ENCODE measurements at regions not wholly inside any gene's neighbourhood (a gene's known extent, or its start where the extent isn't known, plus 50 kb on each side); places are given as distances from the start of the nearest gene placed in this dataset.

DNA sequence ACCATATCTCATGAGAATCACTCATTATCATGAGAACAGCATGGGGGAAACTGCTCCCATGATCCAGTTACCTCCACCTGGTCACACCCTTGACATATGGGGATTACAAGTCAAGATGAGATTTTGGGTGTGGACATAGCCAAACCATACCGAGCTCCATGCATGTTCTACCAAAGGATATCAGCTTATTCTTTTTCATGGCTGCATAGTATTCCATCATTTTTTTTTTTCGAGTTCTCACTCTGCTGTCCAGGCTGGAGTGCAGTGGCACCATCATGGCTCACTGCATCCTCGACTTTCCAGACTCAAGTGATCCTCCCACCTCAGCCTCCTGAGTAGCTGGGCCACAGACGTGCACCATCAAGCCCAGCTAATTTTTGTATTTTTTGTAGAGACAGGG is 668.3 kb downstream of the GATA3 start:
- Histone ChIP-seq H3K9me3 (replicated peaks) (peaks cover 3% of the 10 kb centered on the region; the same call in 1 of the 2 replicates), H3K36me3 (no peaks in the 10 kb centered on the region), H3K27me3 (replicated peaks) (no peaks in the 10 kb centered on the region), H3K4me3 (no peak overlapping the region), H3K27ac (no peak overlapping the region), H3K4me1 (replicated peaks) (no peaks in the 10 kb centered on the region)
- no peak for DNase-seq (ENCODE audit: low read depth in 1 of 2, low spot score in 2 of 2)

DNA sequence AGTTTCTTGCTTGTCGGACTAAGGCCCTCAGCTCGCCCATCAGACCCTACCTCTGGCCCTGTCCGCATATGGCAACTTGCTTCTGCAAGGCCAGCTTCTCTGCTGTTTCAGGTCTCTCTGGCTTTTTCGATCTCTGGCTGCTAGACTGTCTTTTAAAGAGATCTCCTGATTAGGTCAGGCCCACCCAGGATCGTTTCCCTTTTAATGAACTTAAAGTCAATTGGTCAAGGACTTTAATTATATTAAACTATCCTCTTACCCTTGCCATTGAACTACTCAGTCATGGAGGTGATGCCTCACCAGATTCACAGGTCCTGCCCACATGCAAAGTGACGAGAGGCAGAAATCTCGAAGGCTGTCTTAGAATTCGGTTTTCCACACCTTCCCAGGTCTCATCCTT is 670.9 kb downstream of the GATA3 start:
- no peak for DNase-seq (ENCODE audit: low read depth in 1 of 2, low spot score in 2 of 2)
- Histone ChIP-seq H3K27me3 (replicated peaks) (no peaks in the 10 kb centered on the region), H3K27ac (no peak overlapping the region), H3K36me3 (no peaks in the 10 kb centered on the region), H3K4me1 (replicated peaks) (no peaks in the 10 kb centered on the region), H3K4me3 (no peak overlapping the region), H3K9me3 (replicated peaks) (no peaks in the 10 kb centered on the region)

DNA sequence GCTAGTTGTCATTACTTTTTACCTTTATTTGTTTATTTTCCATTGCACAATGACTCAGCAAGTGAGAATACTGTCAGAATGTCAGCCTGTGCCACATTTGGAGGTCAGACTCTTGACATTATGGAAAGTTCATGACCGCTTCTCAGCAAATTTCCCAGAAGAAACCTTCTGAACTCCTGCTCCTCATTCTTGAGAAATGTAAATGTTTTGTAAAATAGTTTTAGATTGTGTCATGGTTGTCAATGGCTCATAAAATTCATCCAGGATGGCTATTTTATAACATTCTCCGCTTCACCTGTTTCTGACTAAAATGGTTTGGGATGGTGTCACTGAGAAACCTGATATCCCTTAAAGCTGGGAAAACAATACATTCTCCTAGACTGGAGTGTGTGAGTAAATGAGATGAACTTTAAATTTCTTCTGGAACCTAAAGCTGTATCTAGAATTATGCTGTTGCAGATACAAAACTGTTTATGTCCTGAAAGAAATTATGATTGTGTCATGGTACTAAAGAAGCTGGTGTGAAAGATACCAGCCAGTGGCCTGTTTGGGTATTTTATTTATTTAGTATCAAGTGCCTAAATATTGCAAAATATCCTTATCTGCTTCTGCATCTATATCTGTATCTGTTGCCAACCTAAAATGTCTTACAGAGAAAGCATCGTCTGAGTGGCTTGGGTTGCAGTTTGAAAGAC is 671.7 kb downstream of the GATA3 start:
- H3K4me3 ChIP-seq, result no peak overlapping the region
- no peaks in the 10 kb centered on the region for H3K36me3 ChIP-seq
- no peak for DNase-seq (ENCODE audit: low read depth in 1 of 2, low spot score in 2 of 2)
- no peaks in the 10 kb centered on the region for H3K9me3 ChIP-seq (replicated peaks)
- no peak overlapping the region for H3K27ac ChIP-seq
- H3K27me3 ChIP-seq (replicated peaks), result no peaks in the 10 kb centered on the region
- no peaks in the 10 kb centered on the region for H3K4me1 ChIP-seq (replicated peaks)

DNA sequence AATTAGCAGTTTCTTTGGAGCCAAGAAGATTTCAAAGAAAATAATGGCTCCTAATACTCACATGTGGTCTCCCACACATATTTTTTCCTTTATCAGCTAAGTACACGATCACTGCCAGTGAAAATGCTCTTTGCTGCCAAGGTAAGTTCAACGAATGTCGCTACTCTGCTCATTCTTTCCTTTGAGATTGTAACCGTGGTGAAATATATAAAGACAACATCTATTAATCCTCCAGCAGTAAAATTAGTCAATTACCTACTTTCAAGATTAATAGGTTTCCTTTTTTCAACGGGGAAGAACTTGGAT is 672.2 kb downstream of the GATA3 start:
- H3K27ac ChIP-seq, result no peak overlapping the region
- no peaks in the 10 kb centered on the region for H3K9me3 ChIP-seq (replicated peaks)
- no peaks in the 10 kb centered on the region for H3K27me3 ChIP-seq (replicated peaks)
- no peaks in the 10 kb centered on the region for H3K36me3 ChIP-seq
- no peak for DNase-seq (ENCODE audit: low read depth in 1 of 2, low spot score in 2 of 2)
- no peaks in the 10 kb centered on the region for H3K4me1 ChIP-seq (replicated peaks)
- no peak overlapping the region for H3K4me3 ChIP-seq

DNA sequence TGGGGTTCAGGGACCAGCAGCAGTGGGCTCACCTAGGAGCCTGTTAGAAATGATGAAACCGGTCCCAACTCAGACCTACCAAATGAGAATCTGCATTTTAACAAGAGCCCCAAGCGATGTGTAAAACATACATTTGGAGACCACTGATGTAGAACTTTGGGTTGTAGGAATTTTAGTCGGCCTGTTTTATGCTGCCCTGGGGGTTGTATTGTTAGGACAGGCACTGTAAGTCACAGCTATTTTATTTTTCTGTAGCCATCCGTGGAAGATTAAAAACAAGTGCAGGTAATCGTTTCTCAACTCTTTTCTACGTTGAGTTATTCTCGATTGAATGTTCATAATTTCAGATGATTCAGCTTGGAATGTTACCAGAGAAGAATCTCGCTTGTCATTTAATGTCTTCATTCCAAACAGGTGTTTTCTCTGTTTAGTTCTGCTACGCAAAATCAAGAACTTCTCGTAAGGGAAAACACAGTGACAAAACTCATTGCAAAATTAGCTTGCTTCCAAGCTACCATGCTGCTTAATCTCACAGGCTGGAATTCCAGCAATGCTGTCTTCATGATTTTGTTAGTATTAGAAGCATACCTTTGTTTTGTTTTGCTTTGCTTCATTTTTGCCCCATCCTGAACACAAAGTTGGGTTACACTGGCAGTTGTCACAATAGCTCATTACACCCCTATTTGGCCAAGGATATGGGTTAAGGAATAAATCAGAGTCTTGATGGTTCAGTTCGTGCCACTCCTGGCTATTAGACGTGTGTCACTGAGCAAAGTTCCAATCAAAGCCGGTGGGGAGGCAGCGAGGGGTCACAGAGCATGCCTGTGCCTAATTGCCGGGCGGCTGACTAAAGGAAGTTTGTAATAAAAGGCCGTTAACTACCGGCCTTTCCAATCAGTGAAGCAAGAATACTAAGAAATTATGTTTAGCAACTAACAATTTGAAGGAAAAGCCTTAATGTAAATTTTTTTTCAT is 676.9 kb downstream of the GATA3 start:
- Histone ChIP-seq H3K27ac (no peak overlapping the region), H3K4me1 (replicated peaks) (no peaks in the 10 kb centered on the region), H3K9me3 (replicated peaks) (no peaks in the 10 kb centered on the region), H3K36me3 (no peaks in the 10 kb centered on the region), H3K4me3 (no peak overlapping the region), H3K27me3 (replicated peaks) (0 out of 2 replicates have a peak, but pooled peaks cover 3% of the 10 kb centered on the region)
- no peak for DNase-seq (ENCODE audit: low read depth in 1 of 2, low spot score in 2 of 2)

DNA sequence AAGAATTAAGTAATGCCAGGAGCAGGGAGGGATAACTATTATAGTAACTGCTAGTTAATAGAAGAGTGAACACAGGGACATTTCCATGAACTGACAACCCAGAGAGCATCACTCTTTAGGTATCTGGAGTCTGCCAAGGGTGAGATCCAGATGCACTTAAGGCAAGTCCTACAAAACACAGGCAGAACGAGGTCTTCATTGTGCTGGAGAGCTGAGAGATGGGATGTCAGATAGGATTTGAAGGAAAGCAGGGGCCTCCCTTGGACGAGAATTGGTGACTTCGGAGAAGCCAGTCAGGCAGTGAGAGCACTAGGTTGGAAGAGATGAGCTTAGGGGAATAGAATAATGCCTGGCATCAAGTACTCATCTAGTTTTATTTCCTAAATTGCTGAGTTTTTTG is 684.5 kb downstream of the GATA3 start:
- no peak for DNase-seq (ENCODE audit: low read depth in 1 of 2, low spot score in 2 of 2)
- Histone ChIP-seq H3K36me3 (no peaks in the 10 kb centered on the region), H3K27ac (no peak overlapping the region), H3K4me3 (no peak overlapping the region), H3K4me1 (replicated peaks) (no peaks in the 10 kb centered on the region), H3K9me3 (replicated peaks) (no peaks in the 10 kb centered on the region), H3K27me3 (replicated peaks) (no peaks in the 10 kb centered on the region)

DNA sequence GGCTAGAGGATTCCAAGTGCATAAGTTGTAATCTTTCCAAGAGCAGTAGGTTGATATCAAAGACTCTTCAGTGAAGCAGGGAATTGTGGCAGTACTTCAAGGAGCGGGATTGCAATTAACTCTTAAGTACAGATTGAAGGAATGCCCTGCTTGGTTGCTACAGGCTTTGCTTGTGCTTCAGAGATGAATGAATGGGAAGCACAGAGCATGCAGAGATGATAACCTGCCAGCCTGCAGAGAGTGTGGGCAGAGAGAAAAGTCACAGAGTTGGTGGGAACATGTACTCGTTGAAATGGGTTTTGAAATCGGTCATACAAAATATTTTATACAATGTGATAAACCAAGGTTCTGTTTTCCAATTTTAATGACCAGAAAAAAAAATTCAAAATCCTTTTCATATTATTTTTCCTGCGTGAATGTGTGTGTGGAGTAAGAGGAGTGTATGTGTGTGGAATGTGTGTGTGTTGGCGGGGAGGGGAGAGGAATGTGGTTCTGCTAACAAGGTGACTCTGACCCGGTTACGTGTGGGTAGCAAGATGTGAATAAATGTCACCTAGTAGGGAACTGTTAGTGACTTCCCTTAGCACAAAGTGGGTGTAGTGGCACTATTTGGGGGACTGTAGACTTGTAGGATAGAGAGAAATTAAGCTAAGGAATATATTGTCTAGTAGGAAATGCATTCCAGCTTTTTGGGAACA is 697.8 kb downstream of the GATA3 start:
- no peak for DNase-seq (ENCODE audit: low read depth in 1 of 2, low spot score in 2 of 2)
- Histone ChIP-seq H3K4me3 (no peak overlapping the region), H3K36me3 (no peaks in the 10 kb centered on the region), H3K4me1 (replicated peaks) (no peaks in the 10 kb centered on the region), H3K27me3 (replicated peaks) (no peaks in the 10 kb centered on the region), H3K27ac (no peak overlapping the region), H3K9me3 (replicated peaks) (no peaks in the 10 kb centered on the region)

DNA sequence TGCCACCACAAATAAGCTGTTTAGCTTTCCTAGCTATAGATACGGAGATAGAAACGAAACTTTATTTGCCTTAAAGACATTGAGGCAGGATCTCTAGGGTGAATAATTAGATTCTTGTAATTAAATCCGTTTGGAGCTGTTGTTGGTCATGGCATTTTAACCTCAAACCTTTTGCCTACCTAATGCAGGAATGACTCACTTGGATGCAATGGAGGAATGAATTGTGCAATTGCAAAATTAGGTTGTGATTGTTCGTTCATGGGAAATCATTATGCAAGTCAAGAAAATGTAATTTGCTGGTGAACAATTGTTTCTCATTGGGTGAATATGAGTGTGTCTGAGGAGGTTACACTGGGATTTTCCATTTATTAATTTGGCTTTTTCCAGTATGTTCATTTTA is 703.5 kb downstream of the GATA3 start:
- DNase-seq (ENCODE audit: low read depth in 1 of 2, low spot score in 2 of 2), result no peak
- Histone ChIP-seq H3K36me3 (no peaks in the 10 kb centered on the region), H3K27me3 (replicated peaks) (no peaks in the 10 kb centered on the region), H3K4me3 (no peak overlapping the region), H3K27ac (no peak overlapping the region), H3K4me1 (replicated peaks) (no peaks in the 10 kb centered on the region), H3K9me3 (replicated peaks) (no peaks in the 10 kb centered on the region)

DNA sequence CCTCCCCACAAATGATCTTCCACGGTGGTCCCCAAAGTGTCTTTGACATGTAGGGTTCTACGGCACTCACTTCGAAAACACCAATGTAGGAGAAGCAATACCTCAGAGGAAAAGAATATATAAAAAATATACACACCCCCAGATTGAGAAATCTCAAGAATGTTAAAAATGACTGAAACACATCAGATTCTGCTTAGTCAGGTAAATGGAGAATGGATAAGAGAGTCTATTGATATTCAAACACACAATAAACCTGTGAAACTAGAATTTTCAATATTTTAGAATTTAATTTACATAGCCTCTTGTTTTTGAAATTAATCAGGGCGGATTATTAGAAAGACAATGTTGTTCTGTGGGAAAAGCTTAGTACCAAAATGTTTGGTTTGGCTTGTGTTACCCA is 712.4 kb downstream of the GATA3 start:
- Histone ChIP-seq H3K9me3 (replicated peaks) (no peaks in the 10 kb centered on the region), H3K27me3 (replicated peaks) (0 out of 2 replicates have a peak, but pooled peaks cover 6% of the 10 kb centered on the region), H3K27ac (no peak overlapping the region), H3K4me1 (replicated peaks) (no peaks in the 10 kb centered on the region), H3K36me3 (no peaks in the 10 kb centered on the region), H3K4me3 (no peak overlapping the region)
- no peak for DNase-seq (ENCODE audit: low read depth in 1 of 2, low spot score in 2 of 2)

DNA sequence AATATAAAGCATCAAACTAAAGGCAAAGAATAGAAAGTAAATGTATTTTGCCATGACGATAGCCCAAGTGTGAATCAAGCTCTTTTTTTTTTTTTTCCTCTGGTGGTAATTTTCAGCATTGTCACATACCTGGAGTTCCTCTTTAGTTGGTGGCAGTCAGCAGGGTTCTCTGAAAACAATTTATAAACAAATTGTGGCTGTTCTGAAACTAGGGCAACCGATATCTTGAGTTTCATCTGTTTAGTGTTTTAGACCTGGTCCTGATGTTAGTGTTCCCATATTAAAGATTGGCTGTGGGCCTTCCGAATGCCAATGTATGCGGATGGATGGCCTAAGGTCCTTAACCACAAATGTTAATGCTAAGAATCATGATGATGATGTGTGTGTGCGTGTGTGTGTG is 713.1 kb downstream of the GATA3 start:
- H3K36me3 ChIP-seq, result no peaks in the 10 kb centered on the region
- H3K27ac ChIP-seq, result no peak overlapping the region
- DNase-seq (ENCODE audit: low read depth in 1 of 2, low spot score in 2 of 2), result no peak
- 0 out of 2 replicates have a peak, but pooled peaks cover 6% of the 10 kb centered on the region for H3K27me3 ChIP-seq (replicated peaks)
- no peaks in the 10 kb centered on the region for H3K4me1 ChIP-seq (replicated peaks)
- no peak overlapping the region for H3K4me3 ChIP-seq
- no peaks in the 10 kb centered on the region for H3K9me3 ChIP-seq (replicated peaks)

DNA sequence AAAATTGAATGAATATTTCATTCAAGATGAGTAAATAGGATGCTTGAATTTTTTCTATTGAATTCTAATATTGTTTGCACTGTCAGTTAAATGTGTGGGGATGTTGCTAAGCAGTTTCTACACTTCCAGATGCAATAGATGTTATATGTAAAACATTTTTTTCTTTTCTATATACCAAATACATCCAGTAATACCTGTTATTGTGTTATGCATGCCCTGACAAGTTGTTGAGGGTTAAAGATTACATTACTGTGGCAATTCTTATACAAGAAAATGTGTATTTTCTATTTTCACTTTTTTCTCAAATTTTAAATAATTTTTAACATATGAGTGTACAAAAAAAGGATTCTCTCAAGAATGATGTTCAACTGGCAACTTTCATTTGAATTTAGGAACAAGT is 713.9 kb downstream of the GATA3 start:
- no peak for DNase-seq (ENCODE audit: low read depth in 1 of 2, low spot score in 2 of 2)
- no peaks in the 10 kb centered on the region for H3K9me3 ChIP-seq (replicated peaks)
- no peak overlapping the region for H3K27ac ChIP-seq
- H3K27me3 ChIP-seq (replicated peaks), result 0 out of 2 replicates have a peak, but pooled peaks cover 6% of the 10 kb centered on the region
- H3K4me1 ChIP-seq (replicated peaks), result no peaks in the 10 kb centered on the region
- H3K4me3 ChIP-seq, result no peak overlapping the region
- no peaks in the 10 kb centered on the region for H3K36me3 ChIP-seq

DNA sequence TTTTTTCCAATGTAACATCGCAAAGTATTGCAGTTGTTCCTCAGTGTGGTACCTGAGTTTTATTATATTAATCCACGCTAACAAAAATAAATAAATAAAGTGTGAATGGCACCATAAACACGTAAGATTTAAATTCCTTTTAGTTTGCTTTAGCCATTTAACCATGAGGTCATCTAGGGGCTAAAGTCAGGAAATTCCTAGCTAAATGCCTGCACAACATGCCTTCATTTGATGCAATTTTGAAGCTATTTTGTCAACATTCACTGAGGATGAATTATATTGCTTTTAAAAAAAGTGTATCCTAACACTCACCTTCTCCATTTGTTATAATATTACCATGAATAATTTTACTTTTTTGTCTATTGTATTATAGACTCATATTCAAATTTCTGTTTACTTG is 714.4 kb downstream of the GATA3 start:
- Histone ChIP-seq H3K27me3 (replicated peaks) (0 out of 2 replicates have a peak, but pooled peaks cover 6% of the 10 kb centered on the region), H3K36me3 (no peaks in the 10 kb centered on the region), H3K27ac (no peak overlapping the region), H3K4me1 (replicated peaks) (no peaks in the 10 kb centered on the region), H3K4me3 (no peak overlapping the region), H3K9me3 (replicated peaks) (no peaks in the 10 kb centered on the region)
- no peak for DNase-seq (ENCODE audit: low read depth in 1 of 2, low spot score in 2 of 2)

DNA sequence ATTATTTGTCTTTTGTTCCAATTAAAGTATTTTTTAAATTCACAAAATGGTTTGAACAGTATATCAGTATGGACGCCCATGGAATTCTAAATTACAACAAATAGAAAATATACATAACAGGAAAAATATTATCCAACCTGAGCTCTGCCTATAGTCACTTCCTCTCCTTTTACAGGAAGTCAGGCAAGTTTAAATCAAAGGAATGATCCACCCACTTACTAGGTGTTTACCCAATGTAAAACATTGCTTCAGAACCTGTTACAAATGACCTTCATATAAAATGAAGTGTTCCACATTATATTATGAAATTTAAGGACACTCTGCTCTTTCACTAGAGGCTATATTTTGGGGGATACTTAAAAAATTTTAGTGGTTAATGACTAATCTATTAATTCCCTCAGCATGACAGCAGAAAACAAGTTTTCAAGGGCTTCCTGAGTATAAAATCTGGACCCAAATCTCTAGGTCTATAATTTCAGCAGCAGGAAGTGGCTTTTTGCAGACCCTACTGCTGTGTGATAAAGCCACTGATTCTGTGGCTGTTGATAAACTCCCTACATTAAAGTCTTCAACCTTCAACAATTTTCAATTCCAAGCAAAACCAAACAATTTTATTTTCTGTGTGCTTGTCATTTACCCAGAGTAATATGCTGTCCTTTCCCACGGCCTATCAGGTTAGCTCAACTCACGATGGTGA is 722.6 kb downstream of the GATA3 start:
- Histone ChIP-seq H3K27ac (no peak overlapping the region), H3K36me3 (no peaks in the 10 kb centered on the region), H3K4me1 (replicated peaks) (no peaks in the 10 kb centered on the region), H3K27me3 (replicated peaks) (no peaks in the 10 kb centered on the region), H3K4me3 (no peak overlapping the region), H3K9me3 (replicated peaks) (no peaks in the 10 kb centered on the region)
- DNase-seq (ENCODE audit: low read depth in 1 of 2, low spot score in 2 of 2), result no peak
